ENCODE measurements at regions not wholly inside any gene's neighbourhood (a gene's known extent, or its start where the extent isn't known, plus 50 kb on each side); places are given as distances from the start of the nearest gene placed in this dataset.
A peak's percentile ranks its signal among the peaks of the same experiment; 100 is the strongest.
"Not testable (repeated sequence)": the region's sequence is repeated elsewhere in the genome, so short reads cannot be mapped to it uniquely, and the experiment has no call there.

- CTCF ChIA-PET = no interaction called here
- no peak for TF ChIP-seq HDGF (IDR thresholded peaks at IDR 0.05; ENCODE audit: borderline replicate concordance)
- no peak for TF ChIP-seq CTBP1 (IDR thresholded peaks at IDR 0.05; ENCODE audit: borderline replicate concordance)
- no peak for TF ChIP-seq L3MBTL2 (conservative IDR thresholded peaks at IDR 0.05)
- no peak for TF ChIP-seq ELF4 (IDR thresholded peaks at IDR 0.05)
- TF ChIP-seq LEF1 (IDR thresholded peaks at IDR 0.05; ENCODE audit: borderline replicate concordance) = no peak
- TF ChIP-seq SUZ12 (IDR thresholded peaks at IDR 0.05) = no peak
- TF ChIP-seq SP1 (IDR thresholded peaks at IDR 0.05) = no peak
- TF ChIP-seq ZNF384 (IDR thresholded peaks at IDR 0.05) = no peak
- no peak for TF ChIP-seq NFRKB (IDR thresholded peaks at IDR 0.05)
- DNase-seq (ENCODE audit: extremely low spot score) = no peak
- POLR2A ChIA-PET = interaction anchor here (1.5 kb wide), 1 partner anchor 12 kb away, joined by 5 read pairs; no protein-coding TSS in a partner anchor
Observed at GRCh38 chr13:79987761-79988160, 353.2 kb downstream of the SPRY2 start.

GRCh38 chr13:79987323-79987722 is 353.6 kb downstream of the SPRY2 start:
- ChIA-PET CTCF (no interaction called here), POLR2A (interaction anchor here (1.5 kb wide), 1 partner anchor 12 kb away, joined by 5 read pairs; no protein-coding TSS in a partner anchor)
- TF ChIP-seq NFRKB (IDR thresholded peaks at IDR 0.05) (no peak), HDGF (IDR thresholded peaks at IDR 0.05; ENCODE audit: borderline replicate concordance) (no peak), LEF1 (IDR thresholded peaks at IDR 0.05; ENCODE audit: borderline replicate concordance) (no peak), CTBP1 (IDR thresholded peaks at IDR 0.05; ENCODE audit: borderline replicate concordance) (no peak), PKNOX1 (IDR thresholded peaks at IDR 0.05) (no peak), FOXK2 (IDR thresholded peaks at IDR 0.05) (no peak), ZNF384 (IDR thresholded peaks at IDR 0.05) (no peak), SUZ12 (IDR thresholded peaks at IDR 0.05) (no peak), FOXA1 (IDR thresholded peaks at IDR 0.05) (no peak), FOXM1 (IDR thresholded peaks at IDR 0.05; ENCODE audit: borderline replicate concordance) (no peak), BHLHE40 (IDR thresholded peaks at IDR 0.05; ENCODE audit: borderline replicate concordance) (no peak), SP1 (IDR thresholded peaks at IDR 0.05) (no peak), ELF4 (IDR thresholded peaks at IDR 0.05) (no peak)
- no peak for DNase-seq (ENCODE audit: extremely low spot score)

GRCh38 chr13:79986890-79987289 is 354.0 kb downstream of the SPRY2 start:
- ChIA-PET CTCF (no interaction called here), POLR2A (no interaction called here)
- no peak for DNase-seq (ENCODE audit: extremely low spot score)
- TF ChIP-seq FOXK2 (IDR thresholded peaks at IDR 0.05) = no peak
- TF ChIP-seq NFRKB (IDR thresholded peaks at IDR 0.05) = no peak
- TF ChIP-seq SP1 (IDR thresholded peaks at IDR 0.05) = no peak
- TF ChIP-seq L3MBTL2 (conservative IDR thresholded peaks at IDR 0.05) = no peak
- no peak for TF ChIP-seq TARDBP (IDR thresholded peaks at IDR 0.05)
- no peak for TF ChIP-seq LEF1 (IDR thresholded peaks at IDR 0.05; ENCODE audit: borderline replicate concordance)

DNA sequence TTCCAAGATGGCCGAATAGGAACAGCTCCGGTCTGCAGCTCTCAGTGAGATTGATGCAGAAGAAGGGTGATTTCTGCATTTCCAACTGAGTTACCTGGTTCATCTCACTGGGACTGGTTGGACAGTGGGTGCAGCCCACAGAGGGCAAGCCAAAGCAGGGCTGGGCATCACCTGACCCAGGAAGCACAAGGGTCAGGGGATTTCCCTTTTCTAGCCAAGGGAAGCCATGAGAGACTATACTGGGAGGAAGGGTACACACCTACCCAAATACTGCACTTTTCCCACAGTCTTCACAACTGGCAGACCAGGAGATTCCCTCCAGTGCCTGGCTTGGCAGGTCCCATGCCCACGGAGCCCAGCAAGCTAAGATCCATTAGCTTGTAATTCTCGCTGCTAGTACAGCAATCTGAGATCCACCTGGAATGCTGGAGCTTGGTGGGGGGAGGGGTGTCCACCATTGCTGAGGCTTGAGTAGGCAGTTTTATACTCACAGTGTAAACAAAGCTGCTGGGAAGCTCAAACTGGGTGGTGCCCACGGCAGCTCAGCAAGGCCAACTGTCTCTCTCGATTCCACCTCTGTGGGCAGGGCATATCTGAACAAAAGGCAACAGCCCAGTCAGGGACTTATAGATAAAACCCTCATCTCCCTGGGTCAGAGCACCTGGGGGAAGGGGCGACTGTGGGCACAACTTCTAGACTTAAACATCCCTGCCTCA is 365.8 kb downstream of the SPRY2 start:
- DNase-seq (ENCODE audit: extremely low spot score); POLR2A ChIA-PET: not testable (repeated sequence)
- CTCF ChIA-PET = interaction anchor here (0.6 kb wide), 1 partner anchor 9 kb away, joined by 4 read pairs; no protein-coding TSS in a partner anchor

- ChIA-PET POLR2A (no interaction called here), CTCF (interaction anchor here (0.6 to 1.3 kb wide), 5 partner anchors 10 to 1167 kb away, joined by 3 to 4 read pairs (median 3); no protein-coding TSS in a partner anchor)
- peak; percentile 50 for DNase-seq (ENCODE audit: extremely low spot score)
- TF ChIP-seq TARDBP (IDR thresholded peaks at IDR 0.05) = no peak
- no peak for TF ChIP-seq ELF4 (IDR thresholded peaks at IDR 0.05)
- no peak for TF ChIP-seq FOXA1 (IDR thresholded peaks at IDR 0.05)
- peak; percentile 94 for TF ChIP-seq ZNF384 (IDR thresholded peaks at IDR 0.05)
- no peak for TF ChIP-seq CTBP1 (IDR thresholded peaks at IDR 0.05; ENCODE audit: borderline replicate concordance)
- no peak for TF ChIP-seq SP1 (IDR thresholded peaks at IDR 0.05)
- no peak for TF ChIP-seq NFRKB (IDR thresholded peaks at IDR 0.05)
Observed at GRCh38 chr13:79973533-79973963, 367.4 kb downstream of the SPRY2 start.

GRCh38 chr13:79972066-79972569 is 368.8 kb downstream of the SPRY2 start:
- CTCF ChIA-PET = interaction anchor here (1.3 kb wide), 1 partner anchor 173 kb away, joined by 3 read pairs; no protein-coding TSS in a partner anchor
- no peak for DNase-seq (ENCODE audit: extremely low spot score)
- no peak for TF ChIP-seq ARNT (IDR thresholded peaks at IDR 0.05)
- TF ChIP-seq SUZ12 (IDR thresholded peaks at IDR 0.05) = no peak
- TF ChIP-seq TARDBP (IDR thresholded peaks at IDR 0.05) = no peak
- no peak for TF ChIP-seq SP1 (IDR thresholded peaks at IDR 0.05)
- TF ChIP-seq NFRKB (IDR thresholded peaks at IDR 0.05) = no peak
- no peak for TF ChIP-seq CTBP1 (IDR thresholded peaks at IDR 0.05; ENCODE audit: borderline replicate concordance)
- no peak for TF ChIP-seq ELF4 (IDR thresholded peaks at IDR 0.05)
- no peak for TF ChIP-seq FOXK2 (IDR thresholded peaks at IDR 0.05)
- no peak for TF ChIP-seq FOXM1 (IDR thresholded peaks at IDR 0.05; ENCODE audit: borderline replicate concordance)
- TF ChIP-seq FOXA1 (IDR thresholded peaks at IDR 0.05) = no peak
- no peak for TF ChIP-seq LEF1 (IDR thresholded peaks at IDR 0.05; ENCODE audit: borderline replicate concordance)
- TF ChIP-seq L3MBTL2 (conservative IDR thresholded peaks at IDR 0.05) = no peak
- TF ChIP-seq HDGF (IDR thresholded peaks at IDR 0.05; ENCODE audit: borderline replicate concordance) = no peak
- no peak for TF ChIP-seq PKNOX1 (IDR thresholded peaks at IDR 0.05)
- no peak for TF ChIP-seq BHLHE40 (IDR thresholded peaks at IDR 0.05; ENCODE audit: borderline replicate concordance)
- TF ChIP-seq ZNF384 (IDR thresholded peaks at IDR 0.05) = no peak
- POLR2A ChIA-PET = no interaction called here

GRCh38 chr13:79966493-79966895 is 374.4 kb downstream of the SPRY2 start:
- TF ChIP-seq LEF1 (IDR thresholded peaks at IDR 0.05; ENCODE audit: borderline replicate concordance) (no peak), TARDBP (IDR thresholded peaks at IDR 0.05) (no peak), ARNT (IDR thresholded peaks at IDR 0.05) (no peak), SUZ12 (IDR thresholded peaks at IDR 0.05) (no peak), BHLHE40 (IDR thresholded peaks at IDR 0.05; ENCODE audit: borderline replicate concordance) (no peak), FOXM1 (IDR thresholded peaks at IDR 0.05; ENCODE audit: borderline replicate concordance) (no peak), ZNF384 (IDR thresholded peaks at IDR 0.05) (no peak), HDGF (IDR thresholded peaks at IDR 0.05; ENCODE audit: borderline replicate concordance) (no peak), FOXK2 (IDR thresholded peaks at IDR 0.05) (no peak), FOXA1 (IDR thresholded peaks at IDR 0.05) (no peak), PKNOX1 (IDR thresholded peaks at IDR 0.05) (no peak), ELF4 (IDR thresholded peaks at IDR 0.05) (no peak)
- no peak for DNase-seq (ENCODE audit: extremely low spot score)
- CTCF ChIA-PET = interaction anchor here (0.6 kb wide), 2 partner anchors 9 to 260 kb away, joined by 4 to 6 read pairs; no protein-coding TSS in a partner anchor
- POLR2A ChIA-PET = no interaction called here
